GM18907 (cell line): ENCODE measurements at regions not wholly inside any gene's neighbourhood (a gene's known extent, or its start where the extent isn't known, plus 50 kb on each side); places are given as distances from the start of the nearest gene placed in this dataset.

Experiments used
- ATAC-seq: cut with Tn5 transposase; IDR thresholded peaks from one replicate; pipeline ENCODE4 v1.9.1; 2021; ENCODE audit warnings: mild to moderate bottlenecking, moderate library complexity; ENCODE audit not compliant: unreplicated experiment

GRCh38 chr5:155941340-155941739, 385.6 kb upstream of the SGCD start:
- no peak for ATAC-seq

GRCh38 chr5:155943516-155944407, 383.2 kb upstream of the SGCD start:
- peak; percentile 94 for ATAC-seq

- no peak for ATAC-seq
Measured at GRCh38 chr5:155947394-155948062, 379.4 kb upstream of the SGCD start.

- no peak for ATAC-seq
Measured at GRCh38 chr5:155948576-155948975, 378.4 kb upstream of the SGCD start.

GRCh38 chr5:155952486-155953089, 374.4 kb upstream of the SGCD start:
- no peak for ATAC-seq

GRCh38 chr5:155953335-155953734, 373.6 kb upstream of the SGCD start:
- ATAC-seq: no peak

- ATAC-seq: no peak
Measured at GRCh38 chr5:155954701-155955445, 372.1 kb upstream of the SGCD start.

- no peak for ATAC-seq
Measured at GRCh38 chr5:155957884-155958283, 369.1 kb upstream of the SGCD start.

- ATAC-seq: no peak
Measured at GRCh38 chr5:155959082-155959481, 367.9 kb upstream of the SGCD start.

GRCh38 chr5:155960177-155960576, 366.8 kb upstream of the SGCD start:
- no peak for ATAC-seq

- no peak for ATAC-seq
Measured at GRCh38 chr5:155969537-155969936, 357.4 kb upstream of the SGCD start.

GRCh38 chr5:155974369-155974768, 352.6 kb upstream of the SGCD start:
- no peak for ATAC-seq

- ATAC-seq: no peak
Measured at GRCh38 chr5:155978850-155979249, 348.1 kb upstream of the SGCD start.

GRCh38 chr5:155982354-155982753, 344.6 kb upstream of the SGCD start:
- no peak for ATAC-seq

GRCh38 chr5:155983954-155984353, 343.0 kb upstream of the SGCD start:
- no peak for ATAC-seq

GRCh38 chr5:155987265-155987810, 339.6 kb upstream of the SGCD start:
- no peak for ATAC-seq

GRCh38 chr5:155989879-155990278, 337.1 kb upstream of the SGCD start:
- ATAC-seq: no peak

- ATAC-seq: no peak
Measured at GRCh38 chr5:155996123-155996522, 330.8 kb upstream of the SGCD start.

- ATAC-seq: no peak
Measured at GRCh38 chr5:155998257-155998656, 328.7 kb upstream of the SGCD start.

- ATAC-seq: no peak
Measured at GRCh38 chr5:156000115-156000514, 326.8 kb upstream of the SGCD start.

- no peak for ATAC-seq
Measured at GRCh38 chr5:156004754-156005153, 322.2 kb upstream of the SGCD start.
